Stimulated activated CD4-positive, alpha-beta T cell treated with anti-CD3 and anti-CD28 coated beads, Interleukin-1b, Interleukin-23, amount 100 ng/mL, for 24 hours (primary cell): ENCODE measurements at regions not wholly inside any gene's neighbourhood (a gene's known extent, or its start where the extent isn't known, plus 50 kb on each side); places are given as distances from the start of the nearest gene placed in this dataset.
"Not testable (repeated sequence)": the region's sequence is repeated elsewhere in the genome, so short reads cannot be mapped to it uniquely, and the experiment has no call there.

ENCODE experiments used
- DNase-seq, 4 experiments: peaks; one replicate each; pipeline ENCODE4 v3.0.0-alpha.2; 2020; ENCODE audit warnings: low read depth in 4 of 4, low spot score in 1 of 4

DNA sequence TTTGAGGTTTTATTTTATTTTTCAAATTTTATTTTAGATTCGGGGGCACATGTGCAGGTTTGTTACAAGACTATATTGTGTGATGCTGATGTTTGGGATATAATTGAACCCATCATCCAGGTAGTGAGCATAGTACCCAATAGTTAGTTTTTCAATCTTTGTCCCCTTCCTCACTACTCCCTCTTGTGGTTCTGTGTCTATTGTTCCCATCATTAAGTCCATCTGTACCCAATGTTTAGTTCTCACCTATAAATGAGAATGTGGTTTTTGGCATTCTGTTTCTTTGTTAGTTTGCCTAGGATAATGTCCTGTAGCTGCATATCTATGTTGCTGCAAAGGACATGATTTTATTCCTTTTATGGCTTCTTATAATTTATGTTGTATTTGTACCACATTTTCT, 767.2 kb upstream of the ADGRL3 start:
- no peak for DNase-seq

DNA sequence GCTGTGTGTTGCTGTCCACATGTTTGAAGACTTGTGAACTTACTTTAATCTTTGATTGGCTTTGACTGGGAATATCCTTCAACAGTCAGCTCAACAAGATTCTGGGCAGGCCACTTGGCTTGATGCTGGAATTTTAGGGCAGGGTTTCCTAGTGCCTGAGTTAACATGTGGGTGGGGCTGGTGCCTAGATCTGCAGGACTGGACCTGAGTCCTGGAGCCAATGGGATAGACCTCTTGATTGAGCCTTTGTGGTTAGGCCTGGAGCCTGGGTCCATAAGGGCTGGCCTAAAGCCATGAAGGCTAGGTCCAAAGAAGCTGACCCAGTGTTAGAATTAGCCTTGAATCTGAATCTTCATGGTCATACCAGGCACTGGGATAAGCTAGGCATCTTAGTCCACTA, 757.1 kb upstream of the ADGRL3 start:
- DNase-seq, result no peak

DNA sequence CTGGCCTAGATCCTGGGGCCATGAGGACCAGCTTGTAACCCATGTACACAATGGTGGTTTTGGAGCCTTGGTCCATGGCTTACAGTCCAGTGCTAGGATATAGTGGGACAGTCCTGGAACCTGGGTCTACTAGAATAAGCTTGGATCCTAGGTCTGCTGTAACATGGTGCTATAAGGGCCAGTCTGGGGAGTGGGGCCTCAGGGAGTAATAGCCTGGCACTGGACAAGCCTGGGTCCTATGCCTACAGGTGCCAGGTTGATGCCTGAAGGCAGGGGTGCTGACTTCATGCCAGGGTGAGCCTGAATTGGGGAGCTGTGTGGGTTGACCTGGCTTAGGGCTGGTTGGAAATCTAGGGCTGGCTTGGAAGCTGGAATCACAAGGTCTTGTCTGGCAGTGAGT, 756.3 kb upstream of the ADGRL3 start:
- DNase-seq, result no peak

DNA sequence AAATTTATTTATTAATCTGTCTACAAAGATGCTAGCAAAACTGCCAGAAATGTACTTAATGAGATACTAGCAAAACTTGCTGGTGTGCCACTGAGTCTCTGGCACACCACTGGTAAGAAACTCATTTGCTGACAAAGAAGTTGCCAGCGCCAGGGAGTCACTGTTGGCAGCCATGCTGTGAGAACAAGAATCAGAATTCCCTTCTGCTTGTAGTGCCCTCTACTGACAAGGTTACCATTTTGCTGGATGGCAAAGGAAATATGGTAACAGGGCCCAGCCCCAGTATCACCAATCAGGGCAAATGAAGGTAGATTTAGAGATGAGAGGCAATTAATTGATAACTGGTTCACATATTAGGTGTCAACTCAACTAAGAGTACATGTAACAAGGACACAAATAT, 750.1 kb upstream of the ADGRL3 start:
- no peak for DNase-seq

DNA sequence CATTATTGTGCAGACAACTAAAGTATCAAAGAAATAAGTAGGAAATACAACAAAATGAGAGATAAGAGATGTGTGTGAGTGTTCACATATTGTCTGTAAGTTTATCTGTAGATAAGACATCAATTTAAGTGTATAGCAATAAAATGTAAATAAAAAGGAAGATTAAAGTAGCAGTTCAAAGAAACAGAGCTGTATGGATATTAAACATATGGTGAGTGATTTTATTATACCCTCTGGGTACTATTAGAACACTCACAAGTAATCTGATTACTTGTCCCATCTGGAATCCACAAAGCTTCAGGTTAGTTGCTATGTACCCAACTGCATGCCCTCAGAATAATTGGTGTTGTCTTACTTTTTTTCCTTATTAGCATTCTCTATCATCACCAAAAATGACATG, 747.9 kb upstream of the ADGRL3 start:
- no peak for DNase-seq

DNA sequence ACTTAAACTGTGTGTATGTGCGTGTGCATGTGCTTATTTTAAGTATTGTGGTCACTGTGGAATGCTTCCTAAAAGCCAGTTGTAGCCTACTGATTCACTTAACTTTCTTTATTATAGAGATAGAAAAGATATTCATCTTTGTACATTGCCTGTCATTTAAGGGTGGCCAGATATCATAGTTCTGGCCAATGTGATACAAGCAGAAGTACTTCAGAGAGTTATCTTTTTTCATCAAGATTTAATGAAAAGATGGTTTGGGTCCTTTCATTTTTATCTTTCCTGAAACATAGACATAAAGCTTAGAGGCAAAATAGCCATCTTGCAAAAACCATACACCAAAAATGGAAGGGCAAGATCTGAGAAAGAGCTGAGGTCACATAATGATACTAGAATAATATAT, 744.7 kb upstream of the ADGRL3 start:
- no peak for DNase-seq

DNA sequence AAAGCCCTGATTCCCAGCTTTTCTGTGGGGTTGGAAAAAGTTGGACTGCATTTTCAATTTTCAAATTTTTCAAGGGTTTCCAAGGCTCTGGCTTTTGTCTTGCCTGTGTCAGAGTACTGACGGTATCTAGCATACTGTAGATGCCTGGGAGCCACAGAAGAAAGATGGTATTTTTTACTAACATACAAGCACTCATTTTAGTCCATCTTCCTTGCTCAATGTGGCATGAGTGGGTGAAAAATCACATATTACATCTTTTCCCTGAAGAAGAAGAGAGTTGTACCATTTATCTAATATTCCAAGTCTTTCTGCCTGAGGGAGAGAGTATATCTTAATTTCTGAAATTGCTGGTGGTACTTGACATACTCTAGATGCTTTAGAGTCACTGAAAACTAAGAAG, 738.6 kb upstream of the ADGRL3 start:
- DNase-seq, result no peak

DNA sequence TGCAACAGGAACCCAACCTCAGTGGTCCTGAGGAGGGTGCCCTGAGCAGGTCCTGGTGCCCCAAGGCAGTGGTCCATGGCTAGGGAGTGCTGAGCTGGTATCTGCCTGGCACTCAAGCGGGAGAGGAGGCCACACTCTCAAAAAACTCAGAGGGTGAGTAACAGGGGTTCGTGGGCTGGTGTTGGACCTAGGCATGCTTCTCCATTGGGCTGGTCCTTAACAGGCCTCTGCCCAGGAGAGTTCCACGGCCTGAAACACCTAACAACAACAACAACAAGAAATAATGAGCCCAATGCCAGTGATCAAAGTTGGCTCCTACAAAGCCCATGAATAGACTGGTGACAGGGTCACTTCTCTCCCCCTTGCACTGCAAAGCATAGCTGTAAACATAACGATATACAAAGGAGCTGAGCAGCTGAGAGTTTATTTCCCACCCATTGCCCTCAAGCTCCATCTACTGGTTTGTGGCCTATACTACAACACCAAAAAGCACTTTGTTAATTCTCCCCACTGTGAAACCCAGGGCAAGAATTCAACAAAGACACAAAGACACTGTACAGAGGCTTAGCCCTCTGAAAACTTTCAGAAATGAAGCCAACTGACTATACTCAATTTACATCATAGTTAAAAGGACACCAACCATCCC, 736.1 kb upstream of the ADGRL3 start:
- no peak for DNase-seq

DNA sequence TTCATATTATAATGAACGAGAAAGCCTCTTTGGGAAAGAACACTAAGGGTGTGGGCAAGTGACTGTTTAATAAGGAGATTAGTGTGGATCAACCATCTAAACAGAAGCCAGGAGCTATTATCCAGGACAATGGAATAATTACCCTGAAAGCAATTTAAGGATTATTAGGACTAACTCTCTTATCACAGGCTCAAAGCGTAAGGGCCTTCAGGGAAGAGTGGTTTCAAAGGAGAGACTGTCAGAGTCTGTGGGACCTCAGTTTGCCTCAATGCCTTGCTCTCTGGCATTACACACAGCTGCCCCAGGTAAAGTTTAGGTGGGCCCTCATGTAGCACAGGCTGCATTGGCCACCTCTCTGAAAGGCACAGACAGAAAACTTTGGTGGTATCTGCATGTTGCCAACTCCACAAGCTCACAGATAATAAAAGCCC, 717.2 kb upstream of the ADGRL3 start:
- DNase-seq, result no peak

DNA sequence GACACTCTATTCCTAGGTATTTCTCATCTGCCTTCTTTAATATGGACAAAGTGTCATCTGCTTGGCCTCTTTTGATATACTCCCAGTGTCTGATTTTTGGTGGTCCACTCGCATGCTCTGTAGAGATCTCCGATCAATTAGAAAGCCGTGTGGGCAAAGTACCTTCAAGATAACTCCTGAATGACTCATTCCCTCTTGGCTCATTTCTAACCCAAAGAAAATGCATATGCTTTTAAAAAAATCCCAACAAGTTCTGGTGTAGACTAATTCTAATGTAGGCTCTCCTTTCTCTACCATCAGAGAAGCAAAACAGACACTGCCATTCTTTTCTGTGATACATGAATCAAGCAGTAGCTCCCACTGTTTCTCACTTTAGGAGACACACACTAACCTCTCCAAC, 714.9 kb upstream of the ADGRL3 start:
- no peak for DNase-seq

DNA sequence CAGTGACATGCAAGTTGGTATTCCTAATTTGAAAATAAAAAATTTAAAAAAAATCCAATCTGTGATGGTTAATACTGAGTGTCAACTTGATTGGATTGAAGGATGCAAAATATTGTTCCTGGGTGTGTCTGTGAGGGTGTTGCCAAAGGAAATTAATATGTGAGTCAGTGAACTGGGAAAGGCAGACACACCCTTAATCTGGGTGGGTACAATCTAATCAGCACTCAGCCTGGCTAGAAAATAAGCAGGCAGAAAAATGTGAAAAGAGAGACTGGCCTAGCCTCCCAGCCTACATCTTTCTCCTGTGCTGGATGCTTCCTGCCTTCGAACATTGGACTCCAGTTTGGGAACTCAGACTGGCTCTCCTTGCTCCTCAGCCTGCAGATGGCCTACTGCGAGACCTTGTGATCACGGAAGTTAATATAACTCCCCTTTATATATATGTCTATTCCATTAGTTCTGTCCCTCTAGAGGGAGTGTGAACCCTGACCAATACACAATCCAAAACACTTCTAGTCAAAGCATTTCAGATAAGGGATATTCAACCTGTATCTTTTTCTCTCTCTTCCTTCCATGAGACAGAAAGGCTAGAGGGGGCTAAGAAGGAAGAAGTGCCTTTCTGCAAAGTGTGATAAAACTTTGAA, 712.9 kb upstream of the ADGRL3 start:
- not testable (repeated sequence) for DNase-seq

DNA sequence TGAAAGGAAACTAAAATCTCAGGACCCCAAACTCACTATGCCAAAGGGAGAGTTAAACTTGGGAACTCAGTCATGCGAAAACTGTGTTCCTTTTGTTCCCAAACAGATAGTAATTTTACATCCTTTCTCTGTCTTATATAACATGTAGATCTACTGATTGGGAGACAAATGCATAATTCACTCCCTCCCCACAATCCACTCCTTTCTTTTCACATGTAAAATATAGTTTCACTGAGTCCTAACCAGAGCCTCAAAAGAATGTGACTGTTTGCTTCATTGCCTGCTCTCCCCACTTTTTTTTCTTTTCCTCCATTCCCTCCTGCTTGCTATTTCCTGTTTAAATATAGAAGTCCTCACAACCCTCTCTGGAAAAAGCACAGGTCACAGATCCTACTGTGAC, 699.3 kb upstream of the ADGRL3 start:
- no peak for DNase-seq

DNA sequence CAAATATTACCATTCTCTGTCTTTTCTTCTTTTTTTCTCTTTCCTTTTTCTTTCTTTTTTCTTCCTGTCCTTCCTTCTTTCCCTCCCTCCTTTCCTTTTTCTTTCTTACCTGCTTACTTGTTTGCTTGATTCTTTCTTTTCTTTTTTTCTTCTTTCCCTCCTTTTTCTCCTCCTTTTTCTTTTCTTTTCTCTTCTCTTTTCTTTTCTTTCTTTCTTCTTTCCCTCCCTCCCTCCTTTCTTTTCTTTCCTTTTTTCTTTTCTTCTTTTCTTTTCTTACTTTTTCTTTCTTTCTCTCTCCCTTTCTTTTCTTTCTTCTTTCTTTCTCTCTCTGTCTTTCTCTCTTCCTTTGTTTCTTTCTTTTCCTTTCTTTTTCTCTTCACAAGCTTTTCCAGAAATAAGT, 697.4 kb upstream of the ADGRL3 start:
- DNase-seq, result no peak

DNA sequence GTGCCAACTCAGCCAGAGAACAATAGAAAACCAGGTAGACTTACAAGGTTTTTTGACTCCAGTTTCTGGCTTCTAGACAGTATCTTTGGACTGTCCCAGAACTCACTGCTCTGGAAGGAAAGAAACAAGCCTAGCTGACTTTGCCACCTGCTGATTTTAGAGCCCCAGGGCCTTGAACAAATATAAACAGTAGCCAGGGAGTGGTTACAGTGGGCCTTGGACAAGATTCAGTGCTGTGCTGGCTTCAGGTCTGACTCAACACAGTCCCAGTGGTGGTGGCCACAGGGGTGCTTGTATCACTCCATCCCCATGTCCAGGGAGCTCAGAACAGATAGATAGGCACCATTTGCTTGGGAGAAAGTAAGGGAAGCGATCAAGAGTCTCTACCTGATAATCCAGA, 694.1 kb upstream of the ADGRL3 start:
- no peak for DNase-seq

DNA sequence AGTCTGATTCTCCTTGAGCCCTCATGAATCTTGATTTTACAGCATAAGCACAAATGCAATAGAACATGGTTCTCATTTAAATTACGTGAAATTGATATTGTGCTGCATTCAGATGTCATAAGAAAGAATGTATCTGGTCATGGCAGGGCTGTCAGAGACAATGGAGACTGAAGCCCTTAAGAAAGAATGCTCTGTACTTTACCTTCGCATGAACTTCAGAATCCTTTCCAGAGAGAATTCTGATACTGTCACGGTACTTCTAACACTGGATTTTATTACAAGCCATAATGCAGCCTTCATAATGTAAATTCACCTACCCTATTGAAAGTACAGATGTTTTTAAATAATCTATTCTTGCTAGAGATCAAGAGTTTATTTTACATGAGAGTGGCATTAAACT, 677.9 kb upstream of the ADGRL3 start:
- DNase-seq, result no peak

DNA sequence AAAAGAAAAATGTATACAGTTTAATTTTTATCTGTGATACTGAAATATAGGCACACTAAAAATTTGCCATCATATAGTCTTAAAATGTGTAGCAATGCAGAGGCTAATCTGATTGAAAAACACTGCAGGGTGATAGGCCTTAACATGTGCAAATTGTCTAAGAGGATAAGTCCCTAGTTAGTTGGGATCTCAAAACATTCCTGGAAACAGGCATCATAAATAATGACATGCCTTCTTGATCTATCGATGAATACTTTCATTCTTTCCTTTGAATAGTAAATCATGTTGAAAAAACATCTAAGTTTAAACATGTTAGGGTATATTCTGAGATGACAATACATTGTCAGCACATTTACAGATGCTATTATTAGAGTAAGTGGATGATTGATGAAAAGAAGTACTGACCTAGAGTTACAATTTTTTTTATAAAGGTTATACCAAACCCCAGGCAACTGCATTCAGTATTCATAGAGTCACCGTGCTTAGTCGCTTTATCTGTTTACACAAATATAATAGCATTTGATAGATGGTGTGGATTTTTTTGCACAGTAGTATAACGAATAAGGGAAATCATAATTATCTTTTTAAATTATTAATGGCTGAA, 668.2 kb upstream of the ADGRL3 start:
- no peak for DNase-seq

DNA sequence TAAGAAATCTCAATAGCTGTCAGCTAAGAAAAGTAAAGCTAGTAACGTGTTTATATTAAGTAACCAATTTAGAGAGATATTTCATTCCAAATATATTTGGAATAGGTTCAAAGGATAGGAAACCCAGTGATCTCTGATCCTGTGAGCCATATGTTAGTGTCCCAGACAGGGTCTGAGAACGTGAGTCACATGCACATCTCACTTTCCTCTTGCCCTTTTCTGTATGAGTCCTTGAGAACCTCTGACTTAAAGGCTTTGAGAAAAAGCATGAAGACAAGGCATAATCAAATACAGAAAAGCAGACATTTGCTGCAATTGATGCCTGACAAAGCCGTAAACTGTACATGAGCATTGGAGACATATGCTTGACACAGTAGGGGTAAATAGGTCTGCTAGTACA, 655.1 kb upstream of the ADGRL3 start:
- no peak for DNase-seq

DNA sequence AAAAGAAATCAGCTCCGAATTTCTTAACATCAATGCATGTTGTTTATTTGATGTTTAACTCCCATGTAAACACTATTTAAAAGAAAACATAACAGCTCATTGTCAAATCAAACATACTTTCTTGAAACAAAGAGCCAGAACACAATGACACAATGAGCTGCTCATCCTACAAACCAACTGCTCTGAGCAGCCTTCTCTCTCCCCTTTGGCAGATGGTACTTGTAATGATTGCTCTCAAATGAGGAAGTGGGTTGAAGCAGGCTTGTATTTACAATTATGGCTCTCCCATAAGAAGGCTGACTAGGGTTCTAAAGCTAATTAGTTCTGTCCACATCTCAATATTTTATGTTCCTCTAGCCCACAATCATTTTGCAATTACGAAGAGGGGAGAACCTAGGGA, 637.8 kb upstream of the ADGRL3 start:
- no peak for DNase-seq

DNA sequence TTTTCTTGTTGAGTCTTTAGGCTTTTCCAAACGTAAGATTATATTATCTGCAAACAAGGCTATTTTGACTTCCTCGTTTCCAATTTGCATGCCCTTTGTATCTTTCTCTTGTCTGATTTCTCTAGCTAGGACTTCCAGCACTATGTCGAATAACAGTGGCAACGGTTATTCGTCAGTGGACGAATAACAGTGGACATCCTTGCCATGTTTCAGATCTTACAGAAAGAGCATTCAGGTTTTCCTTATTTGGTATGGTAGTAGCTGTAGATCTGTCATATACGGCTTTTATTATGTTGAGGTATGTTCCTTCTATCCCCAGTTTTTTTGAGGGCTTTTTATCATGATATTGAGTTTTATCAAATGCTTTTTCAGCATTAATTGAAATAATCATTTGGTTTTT, 634.6 kb upstream of the ADGRL3 start:
- DNase-seq, result no peak

DNA sequence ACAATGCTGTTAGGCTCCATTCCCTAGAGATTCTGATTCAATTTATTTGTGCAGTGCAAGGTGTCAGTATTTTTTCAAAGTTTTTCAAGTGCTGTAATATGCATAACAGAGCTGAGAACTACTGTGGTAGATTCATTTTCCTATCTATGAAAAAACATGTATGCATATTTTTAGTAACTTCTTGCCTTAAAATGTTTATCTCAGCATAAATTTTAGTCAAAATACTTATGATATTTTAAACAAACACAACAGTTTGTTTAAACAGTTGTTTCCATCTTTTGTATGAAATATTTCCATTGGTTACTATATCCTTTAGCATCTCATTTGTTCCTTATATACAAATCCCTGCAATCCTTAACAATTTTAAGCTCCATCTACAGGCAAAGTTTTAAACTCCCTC, 624.8 kb upstream of the ADGRL3 start:
- DNase-seq, result no peak

DNA sequence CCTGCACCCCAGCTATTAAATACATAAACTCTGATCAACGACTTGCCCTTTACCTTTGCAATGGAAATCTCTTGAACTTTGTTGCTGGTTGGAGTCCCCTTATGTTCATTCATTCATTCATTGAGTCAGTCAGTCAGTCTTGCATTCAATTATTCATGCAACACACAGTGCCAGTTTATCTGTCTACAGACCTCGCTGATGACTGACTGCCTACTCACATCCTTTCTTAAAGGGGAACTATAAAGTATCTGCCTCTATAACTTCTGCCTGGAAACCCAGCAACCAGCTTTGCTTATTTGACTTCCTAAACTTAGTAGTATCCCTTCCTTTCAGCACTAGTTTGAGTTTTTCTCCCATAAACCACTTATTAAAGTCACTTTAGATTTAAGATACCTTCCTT, 620.8 kb upstream of the ADGRL3 start:
- no peak for DNase-seq

DNA sequence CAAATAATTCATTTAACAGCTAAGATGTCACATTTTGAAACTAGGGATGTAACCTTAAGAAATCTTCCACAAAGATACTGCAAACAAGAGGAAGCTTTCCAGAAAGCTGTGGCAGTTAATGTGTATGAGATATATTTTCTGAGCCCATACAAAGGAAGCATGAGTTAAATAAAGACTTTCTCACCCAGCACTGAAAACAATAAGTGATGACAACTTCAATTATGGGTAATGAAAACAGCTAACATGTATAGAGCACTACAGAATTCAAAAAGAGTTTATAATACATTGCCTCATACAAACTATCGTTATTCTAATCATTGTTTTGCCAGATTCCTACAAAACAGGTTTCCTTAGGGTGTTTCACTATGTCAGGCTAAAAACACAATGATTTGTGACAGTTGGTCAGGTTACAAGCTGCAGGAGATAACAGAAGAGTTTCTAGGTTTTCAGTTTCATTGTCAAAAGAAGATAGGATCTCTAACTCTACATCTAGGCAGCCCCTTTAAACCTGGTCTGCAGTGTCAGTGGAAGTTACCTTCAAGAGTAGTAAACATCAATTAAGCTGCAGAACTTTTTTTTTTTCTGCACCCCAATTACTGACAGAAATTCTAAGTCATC, 618.1 kb upstream of the ADGRL3 start:
- DNase-seq, result no peak

DNA sequence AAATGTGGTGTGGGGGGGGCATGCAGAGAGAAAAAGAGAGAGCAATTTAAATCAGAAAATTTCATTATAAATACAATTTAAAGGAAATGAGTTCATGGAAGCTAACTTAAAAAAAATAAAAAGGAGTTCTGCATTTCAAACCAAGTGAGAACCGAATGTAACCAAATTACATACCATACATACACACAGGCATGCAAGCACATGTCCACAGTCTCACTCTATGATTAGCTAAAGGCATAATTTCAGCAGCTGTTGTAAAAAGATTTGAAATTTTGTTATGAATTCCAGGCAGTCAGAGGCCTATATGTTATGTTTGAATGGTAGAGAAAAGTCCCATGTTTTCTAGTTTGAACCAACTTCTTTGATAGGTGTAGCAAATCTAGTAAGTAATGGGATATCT, 611.6 kb upstream of the ADGRL3 start:
- no peak for DNase-seq
